GM12878 (cell line): ENCODE measurements at regions not wholly inside any gene's neighbourhood (a gene's known extent, or its start where the extent isn't known, plus 50 kb on each side); places are given as distances from the start of the nearest gene placed in this dataset.

ENCODE experiments used
- ATAC-seq: fragments of 200-7000 bp; cut with Tn5 transposase; 3 replicates; pipeline ENCODE4 v1.9.1; 2020; ENCODE audit warnings: mild to moderate bottlenecking, moderate library complexity
- BruUV-seq: library from RNA; stranded (reverse); fragments of 400-500 nt; replicated peaks from 2 replicates; lab custom pipeline; 2021; lab: Mats Ljungman, UMichigan
- CTCF ChIA-PET: fragments of 300-600 bp; sonication (Branson Sonifier 250); formaldehyde crosslinking; extraction: SDS; loops from one replicate; lab custom pipeline; 2021; ENCODE audit warnings: inconsistent platforms; lab: Yijun Ruan, JAX
- POLR2A ChIA-PET: fragments of 350-600 bp; formaldehyde crosslinking; extraction: SDS; loops from one replicate; lab custom pipeline; 2021; ENCODE audit warnings: inconsistent platforms; lab: Charles Lee
- RAD21 ChIA-PET: fragments of 300-600 bp; sonication (Branson Sonifier 250); formaldehyde crosslinking; loops from one replicate; lab custom pipeline; 2023; ENCODE audit warnings: antibody characterized with exemption; ENCODE audit not compliant: unreplicated experiment; lab: Charles Lee
- SMC1A ChIA-PET: fragments of 300-600 bp; sonication (Branson Sonifier 250); formaldehyde crosslinking; loops from one replicate; lab custom pipeline; 2023; ENCODE audit not compliant: unreplicated experiment, uncharacterized antibody; lab: Charles Lee
- DNase-seq: peaks from one replicate; pipeline ENCODE4 v3.0.0-alpha.2; 2011; ENCODE audit warnings: low read depth, low spot score
- FAIRE-seq: peaks from 3 replicates; lab custom pipeline; 2011; peaks lifted over from hg19 to GRCh38; lab: Jason Lieb, UNC
- H2AFZ ChIP-seq: 2 replicates; pipeline ENCODE4 v1.6.0; 2011; ENCODE audit warnings: low read depth, low read length, control low read depth; ENCODE audit not compliant: control insufficient read depth
- H3K27ac ChIP-seq: 2 replicates; pipeline ENCODE4 v1.5.1; 2011; ENCODE audit warnings: control low read depth; ENCODE audit not compliant: control insufficient read depth, insufficient read depth
- H3K27me3 ChIP-seq, 2 experiments: replicated peaks in 1 of 2; 2 replicates each; pipeline versions ENCODE4 v1.6.0 to v1.6.1; 2011; ENCODE audit warnings: low read length in 1 of 2; ENCODE audit not compliant: control insufficient read depth in 2 of 2, insufficient read depth in 2 of 2
- H3K36me3 ChIP-seq, 2 experiments: 2 replicates each; pipeline ENCODE4 v1.5.1; 2011; ENCODE audit warnings: low read length in 1 of 2; ENCODE audit not compliant: control insufficient read depth in 2 of 2, insufficient read depth in 2 of 2
- H3K4me1 ChIP-seq: 2 replicates; pipeline ENCODE4 v1.6.1; 2011; ENCODE audit warnings: mild to moderate bottlenecking, low read length, moderate library complexity, mixed read lengths; ENCODE audit not compliant: control insufficient read depth, insufficient read depth
- H3K4me2 ChIP-seq: 2 replicates; pipeline ENCODE4 v1.6.0; 2011; ENCODE audit warnings: control low read depth; ENCODE audit not compliant: control insufficient read depth, insufficient read depth
- H3K4me3 ChIP-seq: fragments of 200-600 bp; sonication (generic); 2 replicates; pipeline ENCODE4 v1.5.1; 2016
- H3K79me2 ChIP-seq: 2 replicates; pipeline ENCODE4 v1.6.0; 2011; ENCODE audit warnings: low read length; ENCODE audit not compliant: control insufficient read depth, insufficient read depth
- H3K9ac ChIP-seq: 2 replicates; pipeline ENCODE4 v1.8.0; 2011; ENCODE audit warnings: low read length, control low read depth, mixed read lengths; ENCODE audit not compliant: control insufficient read depth, insufficient read depth
- H3K9me3 ChIP-seq: replicated peaks from 3 replicates; pipeline ENCODE4 v1.5.1; 2011; ENCODE audit warnings: mild to moderate bottlenecking, low read length; ENCODE audit not compliant: control insufficient read depth, insufficient read depth
- H4K20me1 ChIP-seq: 2 replicates; pipeline ENCODE4 v1.6.0; 2011; ENCODE audit not compliant: control insufficient read depth, insufficient read depth
- CHD2 ChIP-seq: IDR thresholded peaks from 2 replicates; pipeline ENCODE4 v1.6.1; 2011; ENCODE audit warnings: low read depth, low read length, improper control_type of control experiment, borderline replicate concordance
- ESRRA ChIP-seq: IDR thresholded peaks from 2 replicates; pipeline ENCODE4 v1.6.1; 2012; ENCODE audit warnings: mild to moderate bottlenecking, low read length, improper control_type of control experiment
- GATAD2B ChIP-seq: fragments of 450-650 bp; conservative IDR thresholded peaks from 2 replicates; pipeline ENCODE4 v1.6.1; 2017; ENCODE audit warnings: low read depth, mild to moderate bottlenecking, moderate library complexity
- MTA3 ChIP-seq: IDR thresholded peaks from 2 replicates; pipeline ENCODE4 v1.6.1; 2012; ENCODE audit warnings: low read length, inconsistent platforms, borderline replicate concordance
- RBBP5 ChIP-seq: fragments of 200-600 bp; sonication (generic); conservative IDR thresholded peaks from 2 replicates; pipeline ENCODE4 v1.6.1; 2016
- RUNX3 ChIP-seq: IDR thresholded peaks from 2 replicates; pipeline ENCODE4 v1.6.1; 2012; ENCODE audit warnings: low read length, inconsistent platforms
- SIN3A ChIP-seq: IDR thresholded peaks from 2 replicates; pipeline ENCODE4 v1.6.1; 2012; ENCODE audit warnings: low read depth, low read length, improper control_type of control experiment
- SREBF2 ChIP-seq: IDR thresholded peaks from 2 replicates; pipeline ENCODE4 v1.6.1; 2012; ENCODE audit warnings: mild to moderate bottlenecking, low read length
- STAT3 ChIP-seq: IDR thresholded peaks from 2 replicates; pipeline ENCODE4 v1.6.1; 2011; ENCODE audit warnings: low read depth, low read length, improper control_type of control experiment
- TBL1XR1 ChIP-seq: IDR thresholded peaks from 2 replicates; pipeline ENCODE4 v1.6.1; 2012; ENCODE audit warnings: low read depth, low read length, improper control_type of control experiment
- YBX1 ChIP-seq: fragments of 450-650 bp; IDR thresholded peaks from 2 replicates; pipeline ENCODE4 v1.6.1; 2016; ENCODE audit warnings: antibody characterized with exemption
- WGBS: methylation state at CpG from one replicate; pipeline ENCODE4 v1.1.6; 2016; ENCODE audit warnings: low lambda C conversion rate; ENCODE audit not compliant: insufficient replicate concordance, insufficient coverage; ENCODE audit errors: missing lambda C conversion rate; 5-methylcytosine and 5-hydroxymethylcytosine counted together
- in situ Hi-C: fragments of 300-500 bp; cut with MboI; formaldehyde crosslinking; loops from 9 replicates; pipeline ENCODE4 v1.14.3; 2018; ENCODE audit warnings: mixed read lengths
- intact Hi-C: fragments of 100-400 bp; cut with micrococcal nuclease; formaldehyde crosslinking; loops from one replicate; pipeline ENCODE4 v1.14.2; 2022; ENCODE audit not compliant: unreplicated experiment
- TF ChIP-seq, protein P1 (sequence below): fragments of 450-650 bp; IDR thresholded peaks from 2 replicates; pipeline ENCODE4 v1.6.1; 2018; ENCODE audit warnings: borderline replicate concordance, mild to moderate bottlenecking; ENCODE audit not compliant: partially characterized antibody
- TF ChIP-seq, protein P2 (sequence below): fragments of 450-650 bp; formaldehyde crosslinking; IDR thresholded peaks from 2 replicates; pipeline ENCODE4 v1.5.0; 2022; ENCODE audit warnings: mild to moderate bottlenecking, missing genetic modification characterization
- TF ChIP-seq, protein P3 (sequence below): fragments of 450-650 bp; IDR thresholded peaks from 2 replicates; pipeline ENCODE4 v1.6.1; 2017; ENCODE audit warnings: mild to moderate bottlenecking
- TF ChIP-seq, protein P4 (sequence below): IDR thresholded peaks from 2 replicates; pipeline ENCODE4 v1.6.1; 2012; ENCODE audit warnings: low read depth, low read length, improper control_type of control experiment

DNA sequence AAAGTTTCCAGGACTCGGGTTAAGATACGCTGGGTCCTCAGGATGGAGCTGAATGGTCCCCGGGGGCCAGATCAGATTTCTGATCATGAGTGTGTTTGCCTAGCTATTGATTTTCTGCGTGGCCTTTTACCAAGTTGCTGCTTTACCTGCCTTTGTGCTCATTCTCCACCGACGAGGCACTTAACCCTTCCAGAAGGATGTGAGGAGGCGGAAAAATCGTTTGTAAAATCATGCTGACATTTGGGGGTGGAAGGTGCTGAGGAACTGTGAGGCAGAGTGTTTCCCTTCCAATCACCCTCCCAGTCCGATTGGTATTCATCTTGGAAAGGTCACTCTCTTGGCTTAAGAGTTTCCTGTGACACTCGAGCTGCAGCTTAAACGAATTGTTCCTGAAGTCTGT lies 337.1 kb upstream of the KAZN start (continued):
- TF ChIP-seq, protein P1, sequence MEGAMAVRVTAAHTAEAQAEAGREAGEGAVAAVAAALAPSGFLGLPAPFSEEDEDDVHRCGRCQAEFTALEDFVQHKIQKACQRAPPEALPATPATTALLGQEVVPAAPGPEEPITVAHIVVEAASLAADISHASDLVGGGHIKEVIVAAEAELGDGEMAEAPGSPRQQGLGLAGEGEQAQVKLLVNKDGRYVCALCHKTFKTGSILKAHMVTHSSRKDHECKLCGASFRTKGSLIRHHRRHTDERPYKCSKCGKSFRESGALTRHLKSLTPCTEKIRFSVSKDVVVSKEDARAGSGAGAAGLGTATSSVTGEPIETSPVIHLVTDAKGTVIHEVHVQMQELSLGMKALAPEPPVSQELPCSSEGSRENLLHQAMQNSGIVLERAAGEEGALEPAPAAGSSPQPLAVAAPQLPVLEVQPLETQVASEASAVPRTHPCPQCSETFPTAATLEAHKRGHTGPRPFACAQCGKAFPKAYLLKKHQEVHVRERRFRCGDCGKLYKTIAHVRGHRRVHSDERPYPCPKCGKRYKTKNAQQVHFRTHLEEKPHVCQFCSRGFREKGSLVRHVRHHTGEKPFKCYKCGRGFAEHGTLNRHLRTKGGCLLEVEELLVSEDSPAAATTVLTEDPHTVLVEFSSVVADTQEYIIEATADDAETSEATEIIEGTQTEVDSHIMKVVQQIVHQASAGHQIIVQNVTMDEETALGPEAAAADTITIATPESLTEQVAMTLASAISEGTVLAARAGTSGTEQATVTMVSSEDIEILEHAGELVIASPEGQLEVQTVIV, result no peak
- TF ChIP-seq TBL1XR1, result no peak

DNA sequence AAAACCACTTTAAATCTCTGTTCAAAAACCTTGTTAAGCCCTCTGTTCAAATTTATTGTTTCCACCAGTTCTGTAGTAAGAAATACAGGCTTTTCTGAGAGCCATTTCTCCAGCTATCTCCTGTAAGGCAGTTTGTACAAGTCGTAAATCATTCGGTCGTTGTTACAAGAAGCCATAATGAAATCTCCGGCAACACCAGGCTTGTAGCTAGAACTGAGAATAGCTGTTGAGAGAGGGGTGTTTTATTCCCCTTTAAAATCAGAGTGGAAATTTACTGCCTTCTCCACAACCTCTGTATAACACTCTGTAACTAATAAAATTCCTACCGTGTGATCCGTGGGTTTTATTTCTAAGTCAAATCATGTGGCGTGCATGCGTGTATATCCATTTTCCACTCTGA lies 335.8 kb upstream of the KAZN start:
- no peak for ATAC-seq
- Histone ChIP-seq H3K4me1 (no peaks in the 10 kb centered on the region), H2AFZ (no peak overlapping the region), H3K4me3 (no peak overlapping the region), H3K27me3 (no peaks in the 10 kb centered on the region), H3K79me2 (no peaks in the 10 kb centered on the region), H3K9ac (no peak overlapping the region), H3K4me2 (no peak overlapping the region), H3K36me3 (no peaks in the 10 kb centered on the region), H3K27ac (no peak overlapping the region), H4K20me1 (no peaks in the 10 kb centered on the region), H3K9me3 (no peaks in the 10 kb centered on the region)
- ChIA-PET CTCF (no interaction called here), RAD21 (no interaction called here), SMC1A (interaction anchor here (1.2 kb wide), 1 partner anchor 43 kb away, joined by 4 read pairs; no protein-coding TSS in a partner anchor), POLR2A (no interaction called here)
- FAIRE-seq, result no peak
- no peak for TF ChIP-seq RUNX3
- no peak for TF ChIP-seq SREBF2
- TF ChIP-seq YBX1, result no peak
- TF ChIP-seq GATAD2B, result no peak
- TF ChIP-seq ESRRA, result no peak
- TF ChIP-seq, protein P2, sequence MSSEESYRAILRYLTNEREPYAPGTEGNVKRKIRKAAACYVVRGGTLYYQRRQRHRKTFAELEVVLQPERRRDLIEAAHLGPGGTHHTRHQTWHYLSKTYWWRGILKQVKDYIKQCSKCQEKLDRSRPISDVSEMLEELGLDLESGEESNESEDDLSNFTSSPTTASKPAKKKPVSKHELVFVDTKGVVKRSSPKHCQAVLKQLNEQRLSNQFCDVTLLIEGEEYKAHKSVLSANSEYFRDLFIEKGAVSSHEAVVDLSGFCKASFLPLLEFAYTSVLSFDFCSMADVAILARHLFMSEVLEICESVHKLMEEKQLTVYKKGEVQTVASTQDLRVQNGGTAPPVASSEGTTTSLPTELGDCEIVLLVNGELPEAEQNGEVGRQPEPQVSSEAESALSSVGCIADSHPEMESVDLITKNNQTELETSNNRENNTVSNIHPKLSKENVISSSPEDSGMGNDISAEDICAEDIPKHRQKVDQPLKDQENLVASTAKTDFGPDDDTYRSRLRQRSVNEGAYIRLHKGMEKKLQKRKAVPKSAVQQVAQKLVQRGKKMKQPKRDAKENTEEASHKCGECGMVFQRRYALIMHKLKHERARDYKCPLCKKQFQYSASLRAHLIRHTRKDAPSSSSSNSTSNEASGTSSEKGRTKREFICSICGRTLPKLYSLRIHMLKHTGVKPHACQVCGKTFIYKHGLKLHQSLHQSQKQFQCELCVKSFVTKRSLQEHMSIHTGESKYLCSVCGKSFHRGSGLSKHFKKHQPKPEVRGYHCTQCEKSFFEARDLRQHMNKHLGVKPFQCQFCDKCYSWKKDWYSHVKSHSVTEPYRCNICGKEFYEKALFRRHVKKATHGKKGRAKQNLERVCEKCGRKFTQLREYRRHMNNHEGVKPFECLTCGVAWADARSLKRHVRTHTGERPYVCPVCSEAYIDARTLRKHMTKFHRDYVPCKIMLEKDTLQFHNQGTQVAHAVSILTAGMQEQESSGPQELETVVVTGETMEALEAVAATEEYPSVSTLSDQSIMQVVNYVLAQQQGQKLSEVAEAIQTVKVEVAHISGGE (CRISPR knock-in tag), result no peak
- no peak for TF ChIP-seq CHD2
- TF ChIP-seq MTA3, result no peak
- TF ChIP-seq RBBP5, result no peak
- no peak for TF ChIP-seq STAT3
- TF ChIP-seq, protein P3, sequence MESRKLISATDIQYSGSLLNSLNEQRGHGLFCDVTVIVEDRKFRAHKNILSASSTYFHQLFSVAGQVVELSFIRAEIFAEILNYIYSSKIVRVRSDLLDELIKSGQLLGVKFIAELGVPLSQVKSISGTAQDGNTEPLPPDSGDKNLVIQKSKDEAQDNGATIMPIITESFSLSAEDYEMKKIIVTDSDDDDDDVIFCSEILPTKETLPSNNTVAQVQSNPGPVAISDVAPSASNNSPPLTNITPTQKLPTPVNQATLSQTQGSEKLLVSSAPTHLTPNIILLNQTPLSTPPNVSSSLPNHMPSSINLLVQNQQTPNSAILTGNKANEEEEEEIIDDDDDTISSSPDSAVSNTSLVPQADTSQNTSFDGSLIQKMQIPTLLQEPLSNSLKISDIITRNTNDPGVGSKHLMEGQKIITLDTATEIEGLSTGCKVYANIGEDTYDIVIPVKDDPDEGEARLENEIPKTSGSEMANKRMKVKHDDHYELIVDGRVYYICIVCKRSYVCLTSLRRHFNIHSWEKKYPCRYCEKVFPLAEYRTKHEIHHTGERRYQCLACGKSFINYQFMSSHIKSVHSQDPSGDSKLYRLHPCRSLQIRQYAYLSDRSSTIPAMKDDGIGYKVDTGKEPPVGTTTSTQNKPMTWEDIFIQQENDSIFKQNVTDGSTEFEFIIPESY, result no peak
- TF ChIP-seq SIN3A, result no peak
- TF ChIP-seq, protein P4, sequence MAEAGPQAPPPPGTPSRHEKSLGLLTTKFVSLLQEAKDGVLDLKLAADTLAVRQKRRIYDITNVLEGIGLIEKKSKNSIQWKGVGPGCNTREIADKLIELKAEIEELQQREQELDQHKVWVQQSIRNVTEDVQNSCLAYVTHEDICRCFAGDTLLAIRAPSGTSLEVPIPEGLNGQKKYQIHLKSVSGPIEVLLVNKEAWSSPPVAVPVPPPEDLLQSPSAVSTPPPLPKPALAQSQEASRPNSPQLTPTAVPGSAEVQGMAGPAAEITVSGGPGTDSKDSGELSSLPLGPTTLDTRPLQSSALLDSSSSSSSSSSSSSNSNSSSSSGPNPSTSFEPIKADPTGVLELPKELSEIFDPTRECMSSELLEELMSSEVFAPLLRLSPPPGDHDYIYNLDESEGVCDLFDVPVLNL, result no peak
- no peak for DNase-seq
- intact Hi-C loops, result no loop called here
- WGBS, result 70% methylated on average over 8 of the region's 8 CpGs
- in situ Hi-C loops, result no loop called here
- no TSS peak for BruUV-seq
